ENCODE measurements at regions not wholly inside any gene's neighbourhood (a gene's known extent, or its start where the extent isn't known, plus 50 kb on each side); places are given as distances from the start of the nearest gene placed in this dataset.

GRCh38 chr2:6700335-6700734 lies 165.4 kb downstream of the CMPK2 start:
- H3K27me3 ChIP-seq (ENCODE audit: control insufficient read depth in 1 of 2, insufficient read depth in 2 of 2, low read length in 2 of 2) = no peaks in the 10 kb centered on the region
- H3K9ac ChIP-seq (ENCODE audit: low read depth in 1 of 2, low read length in 2 of 2) = no peak overlapping the region
- no peaks in the 10 kb centered on the region for H3K4me1 ChIP-seq (ENCODE audit: control insufficient read depth in 1 of 2, insufficient read depth in 2 of 2, low read length in 2 of 2)
- no peak overlapping the region for H3K27ac ChIP-seq (ENCODE audit: low read depth, low read length)
- H3K36me3 ChIP-seq (ENCODE audit: control insufficient read depth in 1 of 2, insufficient read depth in 2 of 2, low read length in 2 of 2) = no peaks in the 10 kb centered on the region
- no peak overlapping the region for H3K4me3 ChIP-seq (ENCODE audit: low read depth in 1 of 2, low read length in 2 of 2)
- H3K9me3 ChIP-seq (ENCODE audit: control insufficient read depth in 1 of 2, low read length in 2 of 2) = peaks cover 7 to 9% of the 10 kb centered on the region in 2 donors

GRCh38 chr2:6704077-6704476 lies 161.6 kb downstream of the CMPK2 start:
- H3K9ac ChIP-seq (ENCODE audit: low read depth in 1 of 2, low read length in 2 of 2) = no peak overlapping the region
- no peak overlapping the region for H3K27ac ChIP-seq (ENCODE audit: low read depth, low read length)
- H3K36me3 ChIP-seq (ENCODE audit: control insufficient read depth in 1 of 2, insufficient read depth in 2 of 2, low read length in 2 of 2) = no peaks in the 10 kb centered on the region
- H3K9me3 ChIP-seq (ENCODE audit: control insufficient read depth in 1 of 2, low read length in 2 of 2) = peaks cover 7 to 9% of the 10 kb centered on the region in 2 donors
- H3K4me1 ChIP-seq (ENCODE audit: control insufficient read depth in 1 of 2, insufficient read depth in 2 of 2, low read length in 2 of 2) = no peaks in the 10 kb centered on the region
- H3K4me3 ChIP-seq (ENCODE audit: low read depth in 1 of 2, low read length in 2 of 2) = no peak overlapping the region
- no peaks in the 10 kb centered on the region for H3K27me3 ChIP-seq (ENCODE audit: control insufficient read depth in 1 of 2, insufficient read depth in 2 of 2, low read length in 2 of 2)

- Histone ChIP-seq H3K27me3 (ENCODE audit: control insufficient read depth in 1 of 2, insufficient read depth in 2 of 2, low read length in 2 of 2) (no peaks in the 10 kb centered on the region), H3K4me3 (ENCODE audit: low read depth in 1 of 2, low read length in 2 of 2) (no peak overlapping the region), H3K27ac (ENCODE audit: low read depth, low read length) (no peak overlapping the region)
Measured at GRCh38 chr2:6721395-6721794, 144.3 kb downstream of the CMPK2 start.

GRCh38 chr2:6722574-6722973 lies 143.1 kb downstream of the CMPK2 start:
- no peak overlapping the region for H3K9ac ChIP-seq (ENCODE audit: low read depth in 1 of 2, low read length in 2 of 2)
- no peaks in the 10 kb centered on the region for H3K9me3 ChIP-seq (ENCODE audit: control insufficient read depth in 1 of 2, low read length in 2 of 2)
- H3K36me3 ChIP-seq (ENCODE audit: control insufficient read depth in 1 of 2, insufficient read depth in 2 of 2, low read length in 2 of 2) = no peaks in the 10 kb centered on the region
- no peaks in the 10 kb centered on the region for H3K4me1 ChIP-seq (ENCODE audit: control insufficient read depth in 1 of 2, insufficient read depth in 2 of 2, low read length in 2 of 2)
- no peaks in the 10 kb centered on the region for H3K27me3 ChIP-seq (ENCODE audit: control insufficient read depth in 1 of 2, insufficient read depth in 2 of 2, low read length in 2 of 2)
- H3K4me3 ChIP-seq (ENCODE audit: low read depth in 1 of 2, low read length in 2 of 2) = no peak overlapping the region
- H3K27ac ChIP-seq (ENCODE audit: low read depth, low read length) = no peak overlapping the region

More at GRCh38 chr2:6721395-6721794, 144.3 kb downstream of the CMPK2 start:
- H3K4me1 ChIP-seq (ENCODE audit: control insufficient read depth in 1 of 2, insufficient read depth in 2 of 2, low read length in 2 of 2) = no peaks in the 10 kb centered on the region
- H3K36me3 ChIP-seq (ENCODE audit: control insufficient read depth in 1 of 2, insufficient read depth in 2 of 2, low read length in 2 of 2) = no peaks in the 10 kb centered on the region
- H3K9me3 ChIP-seq (ENCODE audit: control insufficient read depth in 1 of 2, low read length in 2 of 2) = no peaks in the 10 kb centered on the region
- H3K9ac ChIP-seq (ENCODE audit: low read depth in 1 of 2, low read length in 2 of 2) = no peak overlapping the region

GRCh38 chr2:6723865-6724604 lies 141.7 kb downstream of the CMPK2 start:
- no peak overlapping the region for H3K9ac ChIP-seq (ENCODE audit: low read depth in 1 of 2, low read length in 2 of 2)
- H3K27me3 ChIP-seq (ENCODE audit: control insufficient read depth in 1 of 2, insufficient read depth in 2 of 2, low read length in 2 of 2) = no peaks in the 10 kb centered on the region
- H3K4me3 ChIP-seq (ENCODE audit: low read depth in 1 of 2, low read length in 2 of 2) = no peak overlapping the region
- H3K27ac ChIP-seq (ENCODE audit: low read depth, low read length) = no peak overlapping the region
- H3K9me3 ChIP-seq (ENCODE audit: control insufficient read depth in 1 of 2, low read length in 2 of 2) = no peaks in the 10 kb centered on the region
- H3K4me1 ChIP-seq (ENCODE audit: control insufficient read depth in 1 of 2, insufficient read depth in 2 of 2, low read length in 2 of 2) = no peaks in the 10 kb centered on the region
- H3K36me3 ChIP-seq (ENCODE audit: control insufficient read depth in 1 of 2, insufficient read depth in 2 of 2, low read length in 2 of 2) = no peaks in the 10 kb centered on the region

- H3K27me3 ChIP-seq (ENCODE audit: control insufficient read depth in 1 of 2, insufficient read depth in 2 of 2, low read length in 2 of 2) = no peaks in the 10 kb centered on the region
- no peak overlapping the region for H3K9ac ChIP-seq (ENCODE audit: low read depth in 1 of 2, low read length in 2 of 2)
- H3K4me1 ChIP-seq (ENCODE audit: control insufficient read depth in 1 of 2, insufficient read depth in 2 of 2, low read length in 2 of 2) = no peaks in the 10 kb centered on the region
- no peaks in the 10 kb centered on the region for H3K9me3 ChIP-seq (ENCODE audit: control insufficient read depth in 1 of 2, low read length in 2 of 2)
- no peaks in the 10 kb centered on the region for H3K36me3 ChIP-seq (ENCODE audit: control insufficient read depth in 1 of 2, insufficient read depth in 2 of 2, low read length in 2 of 2)
- no peak overlapping the region for H3K27ac ChIP-seq (ENCODE audit: low read depth, low read length)
- H3K4me3 ChIP-seq (ENCODE audit: low read depth in 1 of 2, low read length in 2 of 2) = no peak overlapping the region
Measured at GRCh38 chr2:6724605-6725140, 141.0 kb downstream of the CMPK2 start.

GRCh38 chr2:6728156-6728555 lies 137.6 kb downstream of the CMPK2 start:
- Histone ChIP-seq H3K27ac (ENCODE audit: low read depth, low read length) (no peak overlapping the region), H3K4me3 (ENCODE audit: low read depth in 1 of 2, low read length in 2 of 2) (no peak overlapping the region), H3K9ac (ENCODE audit: low read depth in 1 of 2, low read length in 2 of 2) (no peak overlapping the region), H3K4me1 (ENCODE audit: control insufficient read depth in 1 of 2, insufficient read depth in 2 of 2, low read length in 2 of 2) (no peaks in the 10 kb centered on the region), H3K36me3 (ENCODE audit: control insufficient read depth in 1 of 2, insufficient read depth in 2 of 2, low read length in 2 of 2) (no peaks in the 10 kb centered on the region), H3K9me3 (ENCODE audit: control insufficient read depth in 1 of 2, low read length in 2 of 2) (no peaks in the 10 kb centered on the region), H3K27me3 (ENCODE audit: control insufficient read depth in 1 of 2, insufficient read depth in 2 of 2, low read length in 2 of 2) (no peaks in the 10 kb centered on the region)

GRCh38 chr2:6730003-6730402 lies 135.7 kb downstream of the CMPK2 start:
- Histone ChIP-seq H3K27ac (ENCODE audit: low read depth, low read length) (no peak overlapping the region), H3K4me3 (ENCODE audit: low read depth in 1 of 2, low read length in 2 of 2) (no peak overlapping the region), H3K9me3 (ENCODE audit: control insufficient read depth in 1 of 2, low read length in 2 of 2) (no peaks in the 10 kb centered on the region), H3K27me3 (ENCODE audit: control insufficient read depth in 1 of 2, insufficient read depth in 2 of 2, low read length in 2 of 2) (no peaks in the 10 kb centered on the region), H3K9ac (ENCODE audit: low read depth in 1 of 2, low read length in 2 of 2) (no peak overlapping the region), H3K4me1 (ENCODE audit: control insufficient read depth in 1 of 2, insufficient read depth in 2 of 2, low read length in 2 of 2) (no peaks in the 10 kb centered on the region), H3K36me3 (ENCODE audit: control insufficient read depth in 1 of 2, insufficient read depth in 2 of 2, low read length in 2 of 2) (no peaks in the 10 kb centered on the region)

GRCh38 chr2:6730649-6731532 lies 134.8 kb downstream of the CMPK2 start:
- H3K27ac ChIP-seq (ENCODE audit: low read depth, low read length) = no peak overlapping the region
- H3K4me3 ChIP-seq (ENCODE audit: low read depth in 1 of 2, low read length in 2 of 2) = no peak overlapping the region
- H3K36me3 ChIP-seq (ENCODE audit: control insufficient read depth in 1 of 2, insufficient read depth in 2 of 2, low read length in 2 of 2) = no peaks in the 10 kb centered on the region
- no peak overlapping the region for H3K9ac ChIP-seq (ENCODE audit: low read depth in 1 of 2, low read length in 2 of 2)
- H3K27me3 ChIP-seq (ENCODE audit: control insufficient read depth in 1 of 2, insufficient read depth in 2 of 2, low read length in 2 of 2) = no peaks in the 10 kb centered on the region
- H3K4me1 ChIP-seq (ENCODE audit: control insufficient read depth in 1 of 2, insufficient read depth in 2 of 2, low read length in 2 of 2) = no peaks in the 10 kb centered on the region
- no peaks in the 10 kb centered on the region for H3K9me3 ChIP-seq (ENCODE audit: control insufficient read depth in 1 of 2, low read length in 2 of 2)

- Histone ChIP-seq H3K9me3 (ENCODE audit: control insufficient read depth in 1 of 2, low read length in 2 of 2) (no peaks in the 10 kb centered on the region), H3K36me3 (ENCODE audit: control insufficient read depth in 1 of 2, insufficient read depth in 2 of 2, low read length in 2 of 2) (no peaks in the 10 kb centered on the region), H3K27ac (ENCODE audit: low read depth, low read length) (no peak overlapping the region), H3K9ac (ENCODE audit: low read depth in 1 of 2, low read length in 2 of 2) (no peak overlapping the region), H3K4me3 (ENCODE audit: low read depth in 1 of 2, low read length in 2 of 2) (no peak overlapping the region), H3K4me1 (ENCODE audit: control insufficient read depth in 1 of 2, insufficient read depth in 2 of 2, low read length in 2 of 2) (no peaks in the 10 kb centered on the region), H3K27me3 (ENCODE audit: control insufficient read depth in 1 of 2, insufficient read depth in 2 of 2, low read length in 2 of 2) (no peaks in the 10 kb centered on the region)
Measured at GRCh38 chr2:6739547-6739946, 126.2 kb downstream of the CMPK2 start.

Data from duodenal mucosa (tissue), 2 donors.